Activated naive CD8-positive, alpha-beta T cell treated with anti-CD3 and anti-CD28 coated beads, Interleukin-2, amount 50 U/mL, for 16 hours (primary cell): ENCODE measurements at regions not wholly inside any gene's neighbourhood (a gene's known extent, or its start where the extent isn't known, plus 50 kb on each side); places are given as distances from the start of the nearest gene placed in this dataset.
"Not testable (repeated sequence)": the region's sequence is repeated elsewhere in the genome, so short reads cannot be mapped to it uniquely, and the experiment has no call there.

ENCODE experiments used
- DNase-seq: peaks from one replicate; pipeline ENCODE4 v3.0.0-alpha.2; 2020; ENCODE audit warnings: low read depth, low spot score

- DNase-seq, result no peak
These were observed 511.7 kb upstream of the CDIN1 start for GRCh38 chr15:36067483-36068274.

GRCh38 chr15:36075333-36075732 is 504.1 kb upstream of the CDIN1 start:
- DNase-seq, result no peak

GRCh38 chr15:36079021-36079420 is 500.4 kb upstream of the CDIN1 start:
- DNase-seq, result no peak

GRCh38 chr15:36080759-36081158 is 498.7 kb upstream of the CDIN1 start:
- no peak for DNase-seq

- no peak for DNase-seq
These were observed 489.0 kb upstream of the CDIN1 start for GRCh38 chr15:36090286-36090946.

GRCh38 chr15:36106640-36107335 is 472.6 kb upstream of the CDIN1 start:
- no peak for DNase-seq

- no peak for DNase-seq
These were observed 470.9 kb upstream of the CDIN1 start for GRCh38 chr15:36108541-36108940.

- DNase-seq, result no peak
These were observed 469.3 kb upstream of the CDIN1 start for GRCh38 chr15:36109943-36110658.

GRCh38 chr15:36110659-36110993 is 468.8 kb upstream of the CDIN1 start:
- DNase-seq, result no peak

- DNase-seq, result no peak
These were observed 462.1 kb upstream of the CDIN1 start for GRCh38 chr15:36117296-36117787.

GRCh38 chr15:36126194-36126593 is 453.2 kb upstream of the CDIN1 start:
- DNase-seq, result no peak

- DNase-seq, result no peak
These were observed 448.6 kb upstream of the CDIN1 start for GRCh38 chr15:36130641-36131310.

GRCh38 chr15:36133742-36134141 is 445.7 kb upstream of the CDIN1 start:
- no peak for DNase-seq

- no peak for DNase-seq
These were observed 443.4 kb upstream of the CDIN1 start for GRCh38 chr15:36136049-36136448.

GRCh38 chr15:36152936-36153335 is 426.5 kb upstream of the CDIN1 start:
- no peak for DNase-seq

- DNase-seq, result no peak
These were observed 422.5 kb upstream of the CDIN1 start for GRCh38 chr15:36156879-36157427.

GRCh38 chr15:36160351-36160750 is 419.1 kb upstream of the CDIN1 start:
- no peak for DNase-seq

GRCh38 chr15:36161108-36161507 is 418.3 kb upstream of the CDIN1 start:
- no peak for DNase-seq

- DNase-seq, result no peak
These were observed 417.6 kb upstream of the CDIN1 start for GRCh38 chr15:36161771-36162212.

- DNase-seq, result not testable (repeated sequence)
These were observed 415.4 kb upstream of the CDIN1 start for GRCh38 chr15:36163983-36164382.

- DNase-seq, result no peak
These were observed 406.5 kb upstream of the CDIN1 start for GRCh38 chr15:36172955-36173354.
